ENCODE measurements at regions not wholly inside any gene's neighbourhood (a gene's known extent, or its start where the extent isn't known, plus 50 kb on each side); places are given as distances from the start of the nearest gene placed in this dataset.

DNA sequence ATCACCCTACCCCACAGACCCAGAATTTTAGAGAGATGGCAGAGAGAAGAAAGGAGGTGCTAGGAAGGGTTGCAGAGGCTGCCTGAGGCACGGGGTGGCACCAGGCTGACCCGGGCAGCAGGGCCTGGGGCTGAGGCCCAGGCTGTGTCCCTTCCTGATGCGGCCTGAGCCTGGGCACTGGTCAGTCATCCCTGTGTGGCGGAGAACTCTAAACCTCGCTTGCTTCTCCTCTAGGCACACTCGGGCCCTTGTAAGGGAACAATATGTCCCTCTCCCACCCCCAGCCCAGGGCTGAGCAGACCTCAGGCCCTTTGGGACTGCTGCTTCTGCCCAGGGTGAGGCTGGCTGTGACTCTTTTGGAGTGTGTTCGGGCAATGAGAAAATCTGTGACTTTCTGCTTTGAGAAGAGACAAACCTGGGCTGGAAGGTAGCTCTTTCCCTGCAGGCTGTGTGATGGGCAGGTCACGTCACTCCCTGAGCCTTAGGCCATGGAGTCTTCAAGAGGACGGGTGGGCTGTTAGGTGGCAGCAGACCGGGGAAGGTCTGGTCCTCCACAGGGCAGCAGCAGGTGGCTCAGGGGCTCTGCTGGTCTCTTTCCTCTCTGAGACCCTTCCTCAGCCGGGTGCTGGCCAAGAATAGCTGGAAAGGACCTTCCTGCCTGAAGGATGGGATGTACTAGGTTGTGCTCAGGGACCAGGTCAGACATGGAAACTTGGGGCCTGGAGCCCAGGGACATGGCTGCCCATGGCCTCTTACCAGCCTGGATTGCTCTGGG, 96.8 kb downstream of the GLI2 start:
- no peak for TF ChIP-seq POLR2A (IDR thresholded peaks at IDR 0.05)
- TF ChIP-seq, protein P1, sequence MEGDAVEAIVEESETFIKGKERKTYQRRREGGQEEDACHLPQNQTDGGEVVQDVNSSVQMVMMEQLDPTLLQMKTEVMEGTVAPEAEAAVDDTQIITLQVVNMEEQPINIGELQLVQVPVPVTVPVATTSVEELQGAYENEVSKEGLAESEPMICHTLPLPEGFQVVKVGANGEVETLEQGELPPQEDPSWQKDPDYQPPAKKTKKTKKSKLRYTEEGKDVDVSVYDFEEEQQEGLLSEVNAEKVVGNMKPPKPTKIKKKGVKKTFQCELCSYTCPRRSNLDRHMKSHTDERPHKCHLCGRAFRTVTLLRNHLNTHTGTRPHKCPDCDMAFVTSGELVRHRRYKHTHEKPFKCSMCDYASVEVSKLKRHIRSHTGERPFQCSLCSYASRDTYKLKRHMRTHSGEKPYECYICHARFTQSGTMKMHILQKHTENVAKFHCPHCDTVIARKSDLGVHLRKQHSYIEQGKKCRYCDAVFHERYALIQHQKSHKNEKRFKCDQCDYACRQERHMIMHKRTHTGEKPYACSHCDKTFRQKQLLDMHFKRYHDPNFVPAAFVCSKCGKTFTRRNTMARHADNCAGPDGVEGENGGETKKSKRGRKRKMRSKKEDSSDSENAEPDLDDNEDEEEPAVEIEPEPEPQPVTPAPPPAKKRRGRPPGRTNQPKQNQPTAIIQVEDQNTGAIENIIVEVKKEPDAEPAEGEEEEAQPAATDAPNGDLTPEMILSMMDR (IDR thresholded peaks at IDR 0.05) = no peak

All from ovary (tissue), 3 donors.